ENCODE measurements at regions not wholly inside any gene's neighbourhood (a gene's known extent, or its start where the extent isn't known, plus 50 kb on each side); places are given as distances from the start of the nearest gene placed in this dataset.
"Not testable (repeated sequence)": the region's sequence is repeated elsewhere in the genome, so short reads cannot be mapped to it uniquely, and the experiment has no call there.

DNA sequence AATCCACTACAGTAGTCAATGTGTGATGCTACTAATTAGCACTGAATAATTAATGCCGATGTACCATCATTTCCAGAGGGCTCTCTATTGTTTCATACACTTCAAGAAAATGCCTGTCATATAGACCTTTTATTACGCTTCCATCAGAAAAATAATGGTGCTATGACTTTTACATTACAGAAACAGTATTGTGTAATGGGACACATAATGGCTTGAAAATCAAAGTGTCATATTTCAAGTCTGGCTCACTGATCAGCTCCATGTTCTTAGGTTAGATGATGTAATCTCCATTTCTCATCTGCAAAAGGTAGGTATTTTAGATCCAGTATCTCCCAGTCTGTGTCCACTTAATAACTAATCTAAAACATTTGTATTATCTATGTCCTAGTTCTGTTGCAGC, 990.6 kb upstream of the TYRP1 start:
- H3K4me3 ChIP-seq (ENCODE audit: low read length) = no peak overlapping the region
- no peaks in the 10 kb centered on the region for H3K4me1 ChIP-seq (ENCODE audit: low read length)
- no peaks in the 10 kb centered on the region for H3K9me2 ChIP-seq (replicated peaks; ENCODE audit: insufficient read depth, low read length)
- H3K9me3 ChIP-seq (replicated peaks; ENCODE audit: insufficient read depth, low read length) = no peaks in the 10 kb centered on the region
- no peak for DNase-seq
- H3K36me3 ChIP-seq (replicated peaks; ENCODE audit: insufficient read depth, low read length) = no peaks in the 10 kb centered on the region
- H4K20me1 ChIP-seq (ENCODE audit: insufficient read depth, low read length) = no peaks in the 10 kb centered on the region
- H2AFZ ChIP-seq (ENCODE audit: low read length) = no peak overlapping the region
- H3K79me2 ChIP-seq (ENCODE audit: low read length) = no peaks in the 10 kb centered on the region
- TF ChIP-seq, protein P1, sequence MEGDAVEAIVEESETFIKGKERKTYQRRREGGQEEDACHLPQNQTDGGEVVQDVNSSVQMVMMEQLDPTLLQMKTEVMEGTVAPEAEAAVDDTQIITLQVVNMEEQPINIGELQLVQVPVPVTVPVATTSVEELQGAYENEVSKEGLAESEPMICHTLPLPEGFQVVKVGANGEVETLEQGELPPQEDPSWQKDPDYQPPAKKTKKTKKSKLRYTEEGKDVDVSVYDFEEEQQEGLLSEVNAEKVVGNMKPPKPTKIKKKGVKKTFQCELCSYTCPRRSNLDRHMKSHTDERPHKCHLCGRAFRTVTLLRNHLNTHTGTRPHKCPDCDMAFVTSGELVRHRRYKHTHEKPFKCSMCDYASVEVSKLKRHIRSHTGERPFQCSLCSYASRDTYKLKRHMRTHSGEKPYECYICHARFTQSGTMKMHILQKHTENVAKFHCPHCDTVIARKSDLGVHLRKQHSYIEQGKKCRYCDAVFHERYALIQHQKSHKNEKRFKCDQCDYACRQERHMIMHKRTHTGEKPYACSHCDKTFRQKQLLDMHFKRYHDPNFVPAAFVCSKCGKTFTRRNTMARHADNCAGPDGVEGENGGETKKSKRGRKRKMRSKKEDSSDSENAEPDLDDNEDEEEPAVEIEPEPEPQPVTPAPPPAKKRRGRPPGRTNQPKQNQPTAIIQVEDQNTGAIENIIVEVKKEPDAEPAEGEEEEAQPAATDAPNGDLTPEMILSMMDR (IDR thresholded peaks at IDR 0.05; ENCODE audit: low read length) = no peak
- TF ChIP-seq EZH2 (optimal IDR thresholded peaks at IDR 0.05; ENCODE audit: low read depth, low read length) (no peak), EZH2phosphoT487 (IDR thresholded peaks at IDR 0.05; ENCODE audit: low read length) (no peak)
- no peaks in the 10 kb centered on the region for H3K27me3 ChIP-seq (replicated peaks; ENCODE audit: insufficient read depth, low read length)
- H3K9ac ChIP-seq (ENCODE audit: low read length) = no peak overlapping the region
- H3K4me2 ChIP-seq (ENCODE audit: low read depth, low read length) = no peak overlapping the region
- no peak overlapping the region for H3K27ac ChIP-seq (ENCODE audit: low read length)
- H3F3A ChIP-seq (ENCODE audit: insufficient read depth, low read length) = no peaks in the 10 kb centered on the region

DNA sequence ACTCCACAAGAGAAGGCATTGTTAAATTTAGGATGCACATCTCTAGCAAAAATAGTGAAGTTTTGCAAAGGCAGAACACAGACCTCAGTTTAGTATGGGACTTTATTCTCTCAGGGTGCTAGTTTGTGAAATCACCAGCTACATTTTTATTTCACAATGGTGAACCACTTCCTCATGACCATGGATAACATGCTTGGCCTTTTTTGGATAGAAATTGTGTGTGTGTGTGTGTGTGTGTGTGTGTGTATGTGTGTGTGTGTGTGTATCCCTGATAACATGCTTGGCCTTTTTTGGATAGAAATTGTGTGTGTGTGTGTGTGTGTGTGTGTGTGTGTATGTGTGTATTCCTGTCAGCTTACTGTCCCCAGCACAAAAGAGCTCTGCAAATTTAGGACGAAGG, 989.0 kb upstream of the TYRP1 start:
- DNase-seq; H4K20me1 ChIP-seq (ENCODE audit: insufficient read depth, low read length); H3K4me1 ChIP-seq (ENCODE audit: low read length); H3K27ac ChIP-seq (ENCODE audit: low read length); H3K36me3 ChIP-seq (replicated peaks; ENCODE audit: insufficient read depth, low read length); H3K4me2 ChIP-seq (ENCODE audit: low read depth, low read length); H3K9me3 ChIP-seq (replicated peaks; ENCODE audit: insufficient read depth, low read length); H3F3A ChIP-seq (ENCODE audit: insufficient read depth, low read length); H3K9me2 ChIP-seq (replicated peaks; ENCODE audit: insufficient read depth, low read length); H3K27me3 ChIP-seq (replicated peaks; ENCODE audit: insufficient read depth, low read length); H3K4me3 ChIP-seq (ENCODE audit: low read length); H2AFZ ChIP-seq (ENCODE audit: low read length); H3K79me2 ChIP-seq (ENCODE audit: low read length); H3K9ac ChIP-seq (ENCODE audit: low read length): not testable (repeated sequence)

DNA sequence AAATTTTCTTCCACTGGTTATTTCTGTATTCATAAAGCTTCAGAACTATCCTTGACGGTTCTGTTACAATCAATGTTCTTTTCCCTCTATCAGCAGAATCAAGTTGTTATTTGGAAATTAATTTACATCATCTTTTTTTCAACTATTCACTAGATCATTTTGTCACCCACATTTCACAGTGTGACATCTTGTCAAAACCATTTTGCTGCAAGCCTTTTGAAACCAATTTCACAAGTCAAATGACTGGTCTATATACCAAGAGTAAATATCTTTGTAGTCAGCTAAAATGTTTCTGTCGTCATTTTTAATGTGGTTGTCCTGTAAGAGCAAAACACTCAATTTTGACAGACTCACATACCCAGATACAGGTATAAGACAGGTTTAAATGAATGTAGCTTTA, 984.3 kb upstream of the TYRP1 start:
- Histone ChIP-seq H3F3A (ENCODE audit: insufficient read depth, low read length) (no peaks in the 10 kb centered on the region), H3K36me3 (replicated peaks; ENCODE audit: insufficient read depth, low read length) (no peaks in the 10 kb centered on the region)
- TF ChIP-seq EZH2 (optimal IDR thresholded peaks at IDR 0.05; ENCODE audit: low read depth, low read length) = no peak
- TF ChIP-seq, protein P1 (IDR thresholded peaks at IDR 0.05; ENCODE audit: low read length) = no peak

DNA sequence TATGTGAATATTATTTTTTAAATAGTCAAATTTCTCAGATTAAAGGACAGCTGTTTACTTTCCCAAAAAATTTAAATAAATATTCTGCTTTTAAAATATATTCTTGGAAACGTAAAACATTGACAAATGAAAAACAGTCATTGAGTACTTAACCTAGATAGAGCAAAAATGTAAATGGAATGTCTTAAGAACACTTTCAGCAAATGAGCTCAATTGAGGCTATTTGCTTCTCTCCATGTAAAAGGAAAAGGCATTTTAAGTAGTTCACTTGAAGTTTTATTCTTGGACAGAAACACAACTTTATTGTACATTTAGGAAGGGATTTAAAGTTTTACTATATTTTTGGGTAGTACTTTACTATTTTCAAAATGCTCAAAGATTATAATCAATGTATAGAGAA, 983.6 kb upstream of the TYRP1 start:
- H3K4me3 ChIP-seq (ENCODE audit: low read length) = no peak overlapping the region
- H3F3A ChIP-seq (ENCODE audit: insufficient read depth, low read length) = no peaks in the 10 kb centered on the region
- H3K79me2 ChIP-seq (ENCODE audit: low read length) = no peaks in the 10 kb centered on the region
- no peak overlapping the region for H2AFZ ChIP-seq (ENCODE audit: low read length)
- no peaks in the 10 kb centered on the region for H3K27me3 ChIP-seq (replicated peaks; ENCODE audit: insufficient read depth, low read length)
- no peak overlapping the region for H3K4me2 ChIP-seq (ENCODE audit: low read depth, low read length)
- no peaks in the 10 kb centered on the region for H3K4me1 ChIP-seq (ENCODE audit: low read length)
- H3K36me3 ChIP-seq (replicated peaks; ENCODE audit: insufficient read depth, low read length) = no peaks in the 10 kb centered on the region
- H4K20me1 ChIP-seq (ENCODE audit: insufficient read depth, low read length) = no peaks in the 10 kb centered on the region
- no peak overlapping the region for H3K27ac ChIP-seq (ENCODE audit: low read length)
- H3K9me3 ChIP-seq (replicated peaks; ENCODE audit: insufficient read depth, low read length) = no peaks in the 10 kb centered on the region
- H3K9me2 ChIP-seq (replicated peaks; ENCODE audit: insufficient read depth, low read length) = no peaks in the 10 kb centered on the region
- no peak overlapping the region for H3K9ac ChIP-seq (ENCODE audit: low read length)
- TF ChIP-seq EZH2 (optimal IDR thresholded peaks at IDR 0.05; ENCODE audit: low read depth, low read length) (no peak), EZH2phosphoT487 (IDR thresholded peaks at IDR 0.05; ENCODE audit: low read length) (no peak)
- TF ChIP-seq, protein P1 (IDR thresholded peaks at IDR 0.05; ENCODE audit: low read length) = no peak
- DNase-seq = no peak

More for the DNA sequence above, 984.3 kb upstream of the TYRP1 start:
- no peak overlapping the region for H3K4me2 ChIP-seq (ENCODE audit: low read depth, low read length)
- no peaks in the 10 kb centered on the region for H3K27me3 ChIP-seq (replicated peaks; ENCODE audit: insufficient read depth, low read length)
- no peaks in the 10 kb centered on the region for H3K4me1 ChIP-seq (ENCODE audit: low read length)
- H3K9ac ChIP-seq (ENCODE audit: low read length) = no peak overlapping the region
- no peaks in the 10 kb centered on the region for H3K9me3 ChIP-seq (replicated peaks; ENCODE audit: insufficient read depth, low read length)
- no peak overlapping the region for H3K4me3 ChIP-seq (ENCODE audit: low read length)
- no peaks in the 10 kb centered on the region for H3K79me2 ChIP-seq (ENCODE audit: low read length)
- no peak for DNase-seq
- no peaks in the 10 kb centered on the region for H3K9me2 ChIP-seq (replicated peaks; ENCODE audit: insufficient read depth, low read length)
- H4K20me1 ChIP-seq (ENCODE audit: insufficient read depth, low read length) = no peaks in the 10 kb centered on the region
- H2AFZ ChIP-seq (ENCODE audit: low read length) = no peak overlapping the region
- H3K27ac ChIP-seq (ENCODE audit: low read length) = no peak overlapping the region

Measured in MM.1S (cell line).